EH (cell line): ENCODE measurements at regions not wholly inside any gene's neighbourhood (a gene's known extent, or its start where the extent isn't known, plus 50 kb on each side); places are given as distances from the start of the nearest gene placed in this dataset.
A peak's percentile ranks its signal among the peaks of the same experiment; 100 is the strongest.

ENCODE experiments used
- DNase-seq: peaks from one replicate; pipeline ENCODE4 v3.0.0-alpha.2; 2015; ENCODE audit warnings: low read depth

DNA sequence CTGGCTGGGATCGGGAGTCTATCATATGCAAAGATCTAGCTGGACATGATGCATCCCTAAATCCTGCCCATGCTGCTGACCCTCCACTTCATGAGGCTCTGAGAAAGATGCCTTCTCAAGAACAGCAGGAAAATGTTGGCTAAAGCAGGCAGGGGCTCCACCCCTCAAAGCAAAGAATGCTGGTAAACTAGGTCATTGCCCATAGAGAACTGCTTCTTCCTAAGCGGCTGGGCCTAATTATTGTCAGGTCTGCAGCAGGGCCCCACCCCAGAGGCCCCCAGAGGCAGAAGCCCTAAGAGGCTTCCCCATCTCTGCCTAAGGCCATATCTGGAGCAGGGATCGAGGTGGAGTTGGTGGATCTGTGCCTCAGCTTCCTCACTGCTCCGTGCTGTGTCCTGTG is 447.4 kb upstream of the PROK2 start:
- DNase-seq: no peak

DNA sequence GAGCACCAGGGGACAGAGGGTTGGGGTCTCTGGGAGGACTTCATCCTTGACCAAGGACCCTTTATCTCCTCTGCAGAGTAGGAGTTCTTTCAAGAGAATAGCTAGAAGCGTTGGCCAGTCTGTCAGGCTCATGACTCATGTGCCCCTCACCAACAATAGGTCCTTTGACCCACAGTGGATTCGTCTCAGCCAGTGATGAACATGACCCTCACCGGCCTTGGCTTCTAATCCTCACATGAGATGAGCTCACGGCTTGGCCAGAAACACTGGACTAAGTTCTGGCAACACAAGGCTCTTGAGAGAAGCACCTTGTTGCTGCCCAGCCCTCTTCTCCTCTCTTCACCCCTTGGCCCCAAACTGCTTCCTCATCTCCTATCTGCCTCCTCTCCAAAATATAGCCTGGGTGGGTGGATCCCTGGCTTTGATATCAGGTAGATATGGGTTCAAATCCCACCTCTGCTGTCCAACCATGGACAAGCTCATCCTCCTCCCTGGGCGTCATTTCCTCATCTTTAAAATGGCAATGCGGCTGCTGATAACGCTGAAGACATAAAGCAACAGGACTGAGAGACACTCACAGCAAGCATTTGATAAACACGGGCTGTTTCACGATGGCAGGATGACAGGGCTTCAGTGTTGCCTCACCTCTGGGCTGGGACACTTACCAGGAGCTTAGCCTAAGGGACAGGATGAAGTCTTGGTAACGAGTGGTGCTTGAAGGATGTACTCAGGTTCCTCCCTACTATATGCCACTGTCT is 446.7 kb upstream of the PROK2 start:
- DNase-seq: no peak

DNA sequence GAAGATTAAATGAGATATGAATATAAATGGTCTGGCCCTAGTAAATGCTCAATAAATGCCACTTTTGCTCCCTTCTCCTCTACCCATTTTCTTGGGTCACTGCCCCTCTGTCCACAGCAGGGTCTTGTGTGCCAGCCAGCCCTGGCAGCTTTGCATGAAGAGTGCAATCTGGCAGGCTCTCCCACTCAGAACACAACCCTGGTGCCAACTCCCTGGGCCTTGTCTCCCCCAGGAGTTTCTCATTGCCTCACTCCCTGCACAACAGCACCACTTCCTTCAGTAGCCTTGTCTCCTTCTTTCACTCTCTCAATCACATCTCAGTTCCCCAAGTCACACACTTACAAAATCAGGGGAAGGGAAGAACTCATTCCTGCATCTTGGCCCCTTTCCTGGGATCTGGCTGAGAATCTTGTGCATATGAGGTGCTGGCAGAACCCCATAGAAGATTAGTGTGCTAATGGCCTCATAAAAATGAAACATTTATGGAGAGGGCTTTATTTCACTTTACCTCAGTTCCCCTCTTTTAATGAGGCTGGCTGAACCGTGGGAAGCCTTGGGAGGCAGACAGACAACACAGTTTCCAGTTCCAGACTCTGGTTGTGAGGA is 445.9 kb upstream of the PROK2 start:
- peak; percentile 21 for DNase-seq

DNA sequence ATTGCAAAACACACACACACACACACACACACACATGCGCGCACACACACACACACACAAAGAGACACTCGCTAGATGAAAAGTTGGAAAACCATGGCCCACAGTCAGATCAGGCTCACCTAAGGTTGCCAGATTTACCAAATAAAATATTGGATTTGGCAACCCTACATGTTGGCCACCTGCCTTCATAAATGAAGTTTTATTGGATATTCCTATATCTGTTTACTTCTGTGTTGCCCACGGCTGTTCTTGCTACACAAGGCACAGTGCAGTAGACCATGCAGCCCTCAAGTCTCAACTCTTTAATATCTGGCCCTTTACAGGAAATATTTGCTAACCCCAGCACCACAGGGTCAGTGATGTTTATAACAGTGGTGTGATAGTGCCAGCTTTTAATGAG is 445.0 kb upstream of the PROK2 start:
- DNase-seq: no peak

DNA sequence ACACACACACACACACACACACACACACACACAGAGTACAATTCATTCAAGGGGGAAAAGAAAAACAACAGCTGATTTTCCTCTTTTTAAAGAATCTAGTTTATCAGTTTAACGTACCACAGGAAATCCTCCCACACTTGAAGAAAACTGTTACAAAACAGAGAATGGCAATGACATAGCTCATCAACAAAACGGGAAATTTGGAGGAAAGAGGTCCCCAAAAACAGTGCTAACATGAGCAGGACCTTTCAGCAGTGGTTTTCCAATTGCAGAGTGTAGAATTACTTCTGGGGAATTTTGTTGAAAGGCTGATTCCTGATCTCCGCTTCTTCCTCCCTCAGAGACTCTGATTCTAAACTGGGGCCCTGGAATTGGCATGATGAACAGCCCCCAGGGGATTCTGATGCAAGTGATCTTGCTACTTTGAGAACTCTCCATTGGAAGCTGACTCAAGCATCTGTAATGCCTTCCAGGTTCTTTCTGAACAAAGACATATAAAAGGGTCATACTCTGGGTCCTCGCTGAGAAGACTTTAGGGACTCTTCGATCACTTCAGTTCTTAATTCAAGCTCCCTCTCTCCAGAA is 442.6 kb upstream of the PROK2 start:
- peak; percentile 15 for DNase-seq

DNA sequence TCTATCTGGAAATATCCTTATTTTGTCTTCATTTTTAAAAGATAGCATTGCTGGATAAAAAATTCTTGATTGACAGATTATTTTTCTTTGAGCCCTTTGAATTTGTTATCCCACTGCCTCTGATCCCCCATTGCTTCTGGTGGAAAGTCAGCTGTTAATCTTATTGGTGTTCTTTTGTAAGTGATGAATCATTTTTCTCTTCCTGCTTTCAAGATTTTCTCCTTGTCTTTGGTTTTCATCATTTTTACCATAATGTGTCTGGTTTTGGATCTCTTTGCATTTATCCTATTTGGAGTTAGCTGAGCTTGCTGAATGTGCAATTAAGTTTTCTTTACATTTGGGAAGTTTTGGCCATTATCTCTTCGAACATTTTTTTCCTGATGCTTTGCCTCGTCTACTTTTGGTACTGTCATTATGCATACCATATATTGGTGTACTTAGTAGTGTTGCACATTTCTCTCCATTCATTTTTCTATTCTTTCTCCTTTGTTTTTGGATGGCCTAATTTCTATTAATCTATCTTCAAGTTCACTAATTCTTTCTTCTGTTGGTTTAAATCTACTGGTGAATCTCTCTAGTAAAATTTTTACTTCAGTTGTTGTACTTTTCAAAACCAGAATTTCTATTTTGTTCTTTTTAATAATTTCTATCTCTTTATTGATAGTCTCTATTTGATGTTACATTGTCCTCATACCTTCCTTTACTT is 440.0 kb upstream of the PROK2 start:
- no peak for DNase-seq

DNA sequence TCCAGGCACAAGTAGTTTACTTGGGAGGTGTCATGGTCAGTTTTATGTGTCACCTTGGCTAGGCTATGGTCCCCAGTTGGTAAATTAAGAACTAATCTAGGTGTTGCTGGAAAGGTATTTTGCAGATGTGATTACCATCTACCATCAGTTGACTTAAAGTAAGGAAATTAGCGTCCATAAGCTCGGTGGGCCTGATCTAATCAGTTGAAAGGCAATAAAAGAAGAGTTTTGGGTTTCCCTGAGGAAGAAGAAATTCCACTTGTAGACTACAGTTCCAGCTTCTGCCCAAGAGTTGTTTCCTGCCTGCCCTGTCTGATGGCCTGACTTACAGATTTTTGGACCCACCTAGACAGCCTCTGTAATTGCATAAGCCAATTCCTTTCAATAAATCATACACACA is 438.7 kb upstream of the PROK2 start:
- no peak for DNase-seq

DNA sequence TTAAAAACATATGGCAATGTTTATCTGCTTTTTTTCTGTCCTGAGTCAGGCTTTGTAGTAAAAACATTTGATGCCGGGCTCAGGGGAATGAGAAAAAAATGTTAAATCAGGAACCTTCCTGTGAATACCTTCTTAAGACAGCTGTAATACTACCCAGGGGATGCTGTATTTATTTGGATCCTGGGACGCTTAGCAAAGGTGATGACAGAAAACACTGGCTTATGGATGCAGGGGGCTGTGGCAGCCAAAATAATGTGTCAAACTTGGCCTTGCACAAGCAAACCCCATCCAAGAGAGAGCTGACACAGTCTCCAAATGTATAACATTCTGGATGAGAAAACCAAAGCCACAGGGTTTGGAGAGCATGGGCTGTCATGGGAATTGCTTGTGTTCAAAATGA is 438.2 kb upstream of the PROK2 start:
- DNase-seq: no peak

DNA sequence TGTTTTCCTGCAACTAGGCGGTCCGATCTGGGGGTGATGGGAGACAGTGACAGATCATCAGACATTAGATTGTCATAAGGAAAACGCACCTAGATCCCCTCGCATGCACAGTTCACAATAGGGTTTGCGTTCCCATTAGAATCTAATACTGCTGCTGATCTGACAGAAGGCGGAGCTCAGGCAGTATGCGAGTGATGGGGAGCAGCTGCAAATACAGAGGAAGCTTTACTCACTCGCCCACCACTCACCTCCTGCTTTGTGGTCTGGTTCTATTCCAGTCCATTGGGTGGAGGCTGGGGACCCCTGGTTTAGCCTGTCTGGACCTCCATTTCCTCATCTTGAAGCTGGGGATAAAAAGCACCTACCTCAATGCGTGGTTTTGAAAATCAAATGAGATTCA is 437.5 kb upstream of the PROK2 start:
- no peak for DNase-seq

DNA sequence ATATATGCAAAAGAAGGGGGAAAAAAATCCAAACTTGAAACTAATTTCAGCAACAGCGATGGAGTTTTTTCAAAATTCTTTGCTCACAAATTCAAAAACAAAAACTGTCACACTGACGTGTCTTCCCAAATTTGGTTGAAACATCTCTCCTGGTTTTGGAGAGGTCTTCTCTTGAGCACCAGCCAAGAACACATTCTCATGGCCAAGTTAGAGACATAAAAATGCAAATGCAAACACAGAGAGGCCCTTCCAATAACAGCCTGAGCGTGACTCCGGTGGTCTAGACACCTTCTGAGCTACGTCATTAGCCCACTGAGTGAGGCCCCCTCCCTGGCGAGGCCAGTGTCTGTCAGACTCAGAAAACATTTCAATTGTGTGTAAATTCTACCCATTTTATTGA is 436.0 kb upstream of the PROK2 start:
- DNase-seq: peak; percentile 22

DNA sequence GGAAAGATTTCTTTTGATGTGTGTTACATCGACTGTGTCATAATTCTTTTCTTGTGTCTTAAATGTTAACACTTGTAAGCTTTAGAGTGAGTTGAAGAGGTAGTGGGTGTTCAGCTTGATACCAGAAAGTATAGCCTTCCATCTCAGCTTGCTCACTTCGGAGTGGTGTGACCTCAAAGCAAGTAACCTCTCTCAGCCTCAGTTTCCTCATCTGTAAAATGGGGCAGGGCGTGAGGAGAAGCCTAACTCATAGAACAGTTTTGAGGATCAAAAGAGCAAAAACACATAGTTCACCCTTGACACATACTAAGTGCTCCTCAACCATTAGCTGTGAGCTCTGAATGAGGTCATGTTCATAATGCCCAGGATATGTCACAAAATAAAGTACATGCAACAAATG is 434.8 kb upstream of the PROK2 start:
- DNase-seq: no peak

DNA sequence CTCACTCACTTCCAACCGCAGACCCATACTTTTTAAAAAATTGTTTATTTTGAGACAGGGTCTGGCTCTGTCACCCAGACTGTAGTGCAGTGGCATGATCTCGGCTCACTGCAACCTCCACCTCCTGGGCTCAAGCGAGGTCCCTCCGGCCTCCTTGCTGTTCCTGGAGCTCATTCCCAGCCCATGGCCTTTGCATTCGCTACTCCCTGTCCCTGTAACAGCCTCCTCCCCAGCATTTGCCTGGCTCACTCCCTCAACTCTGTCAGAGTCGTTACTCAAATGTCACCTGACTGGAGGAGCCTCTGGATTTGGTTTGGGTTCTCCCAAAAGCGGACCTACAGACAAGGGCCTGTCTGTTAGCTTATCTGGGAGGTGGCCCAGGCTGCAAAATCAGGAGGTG is 432.6 kb upstream of the PROK2 start:
- no peak for DNase-seq

DNA sequence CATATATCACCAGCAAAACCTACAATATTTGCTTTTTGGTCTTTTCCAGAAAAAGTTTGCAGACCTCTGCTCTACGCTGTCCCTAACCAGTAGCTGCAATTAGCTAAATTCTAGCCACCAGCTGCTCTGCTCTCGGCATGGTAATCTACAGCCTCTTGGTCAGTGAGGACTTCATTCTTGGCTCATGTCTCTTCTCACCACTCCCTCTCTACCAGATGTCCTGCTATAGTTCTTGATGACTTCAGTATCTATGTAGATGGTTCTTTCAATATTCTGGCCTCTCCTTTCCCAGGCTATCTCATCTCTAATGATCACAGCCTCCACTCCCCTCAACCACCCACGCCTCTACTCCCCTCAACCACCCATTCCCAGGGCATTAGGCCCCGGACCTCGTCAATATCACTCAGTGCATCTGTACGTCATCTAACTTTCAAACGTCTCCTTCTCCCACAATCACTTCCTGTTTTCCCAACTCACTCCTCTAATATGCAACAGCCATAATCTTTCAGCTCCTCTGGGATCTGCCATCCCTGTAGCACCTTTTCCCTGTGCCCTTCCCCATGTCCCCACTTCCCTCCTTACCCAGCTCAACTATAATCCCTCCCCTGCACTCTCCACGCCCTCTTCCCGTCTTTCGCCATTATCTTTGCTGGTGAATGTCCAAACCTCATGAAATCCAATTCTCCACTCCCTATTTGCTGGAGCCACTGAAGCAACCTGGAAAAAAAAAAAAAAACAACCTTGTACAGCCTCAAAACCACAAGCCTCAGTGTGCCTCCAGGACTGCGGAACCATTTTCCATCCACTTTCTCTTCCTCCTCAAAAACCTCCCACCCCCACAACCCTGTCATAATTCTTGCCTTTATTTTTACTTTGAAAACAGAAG is 429.4 kb upstream of the PROK2 start:
- no peak for DNase-seq

DNA sequence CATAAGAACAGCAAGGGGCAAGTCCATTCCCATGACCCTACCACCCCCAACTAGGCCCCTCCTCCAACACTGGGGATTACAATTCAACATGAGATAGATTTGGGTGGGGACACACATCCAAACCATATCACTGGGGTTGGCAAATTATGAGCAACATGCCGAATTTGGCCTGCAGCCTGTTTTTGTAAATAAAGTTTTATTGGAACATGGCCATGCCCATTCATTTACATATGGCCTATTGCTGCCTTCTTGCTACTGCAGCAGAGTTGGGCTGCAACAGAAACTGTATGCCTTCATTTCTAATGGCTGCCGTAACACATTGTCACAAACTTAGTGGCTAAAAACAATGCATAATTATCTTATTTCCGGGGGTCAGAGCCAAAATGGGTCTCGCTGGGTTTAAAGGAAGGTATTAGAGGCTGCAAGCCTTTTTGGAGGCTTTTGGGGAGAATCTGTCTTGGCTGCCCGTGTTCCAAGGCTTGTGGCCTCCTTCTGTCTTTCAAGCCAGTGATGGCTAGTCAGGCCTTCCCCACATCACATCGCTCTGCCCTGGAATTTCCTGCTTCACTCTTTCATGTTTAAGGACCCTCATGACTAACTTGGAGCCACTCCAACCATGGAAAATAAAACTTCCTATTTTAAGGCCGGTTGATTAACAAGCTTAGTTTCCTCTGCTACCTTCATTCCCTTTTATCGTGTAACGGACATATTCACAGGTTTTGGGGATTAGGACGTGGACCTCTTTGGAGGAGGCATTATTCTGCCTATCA is 428.5 kb upstream of the PROK2 start:
- DNase-seq: no peak

DNA sequence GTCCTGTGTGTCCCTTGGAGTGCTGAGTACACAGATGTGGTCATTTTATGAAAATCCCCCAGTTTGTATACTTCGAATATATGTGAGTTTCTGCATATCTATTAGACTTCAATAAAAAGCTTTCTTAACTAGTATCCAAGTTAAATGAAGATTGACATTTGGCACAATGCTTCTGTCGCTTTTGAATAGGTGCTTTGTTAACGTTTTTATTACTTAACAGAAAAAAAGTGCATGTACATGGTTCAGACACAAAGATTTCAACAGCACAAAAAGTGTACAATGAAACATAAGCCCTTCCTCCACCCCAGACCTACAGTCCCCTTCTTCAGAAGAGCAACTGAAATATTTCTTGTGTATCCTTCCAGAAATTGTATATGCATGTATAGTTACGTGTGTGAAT is 427.4 kb upstream of the PROK2 start:
- no peak for DNase-seq

DNA sequence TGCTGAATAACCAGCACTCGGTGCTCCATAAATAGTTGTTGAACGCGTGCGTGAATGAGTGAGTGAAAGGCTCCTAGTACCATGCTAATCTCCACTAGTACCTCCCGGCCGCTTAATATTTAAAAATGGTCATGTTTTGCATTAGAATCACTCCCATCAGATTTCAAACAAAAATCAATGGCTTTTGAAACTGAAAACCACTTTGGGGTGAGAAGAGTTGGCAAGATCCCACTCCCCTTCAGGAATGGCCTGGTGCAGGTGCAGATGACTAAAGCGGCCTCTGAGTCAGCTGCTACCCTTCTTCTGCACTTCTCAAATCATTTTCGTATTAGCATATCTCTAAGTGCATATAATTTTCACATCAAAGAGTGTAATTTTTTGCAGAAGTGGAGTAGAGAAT is 425.3 kb upstream of the PROK2 start:
- DNase-seq: no peak

DNA sequence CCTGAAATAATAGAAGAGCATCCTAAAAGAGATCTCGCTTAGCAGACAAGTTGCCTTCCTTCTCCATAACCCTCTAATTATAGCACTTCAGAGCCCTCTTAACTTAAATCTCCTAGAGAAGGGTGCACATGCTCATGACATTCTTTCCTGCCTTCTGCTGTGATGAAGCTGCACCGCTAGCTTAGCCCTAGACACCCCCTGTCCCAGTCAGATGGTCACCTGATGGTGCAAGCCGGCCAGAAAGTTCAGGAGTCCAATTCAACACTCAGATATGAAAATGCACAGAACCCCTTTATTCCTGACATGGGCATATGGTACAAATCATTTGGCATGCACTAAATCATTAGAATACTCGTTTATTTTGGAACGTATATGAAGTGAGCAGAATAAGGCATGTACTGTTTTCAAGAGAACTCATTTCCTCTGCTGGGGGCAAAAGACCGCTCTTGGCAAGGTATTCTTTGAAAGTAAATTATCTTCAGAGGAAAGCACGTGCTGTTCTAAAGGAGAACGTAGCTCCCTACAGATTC is 420.4 kb upstream of the PROK2 start:
- DNase-seq: no peak

DNA sequence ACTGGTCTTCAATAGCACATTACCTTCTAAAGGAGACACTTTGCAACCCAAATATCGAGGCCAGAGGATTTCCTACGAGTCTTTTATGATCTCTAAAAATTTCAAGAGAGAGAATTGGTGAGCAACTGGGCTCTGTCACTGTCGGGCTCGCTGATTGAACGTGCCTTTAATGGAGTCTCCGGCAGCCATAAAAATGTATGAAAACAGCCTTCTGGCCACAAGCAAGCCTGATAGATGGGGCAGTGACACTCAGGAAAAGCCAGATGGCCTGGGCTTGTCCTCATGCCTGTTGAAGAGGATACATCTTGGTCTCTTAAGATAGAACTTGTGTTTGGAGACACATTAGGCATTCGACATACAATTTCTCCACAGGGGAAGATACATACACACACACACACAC is 419.5 kb upstream of the PROK2 start:
- DNase-seq: no peak

DNA sequence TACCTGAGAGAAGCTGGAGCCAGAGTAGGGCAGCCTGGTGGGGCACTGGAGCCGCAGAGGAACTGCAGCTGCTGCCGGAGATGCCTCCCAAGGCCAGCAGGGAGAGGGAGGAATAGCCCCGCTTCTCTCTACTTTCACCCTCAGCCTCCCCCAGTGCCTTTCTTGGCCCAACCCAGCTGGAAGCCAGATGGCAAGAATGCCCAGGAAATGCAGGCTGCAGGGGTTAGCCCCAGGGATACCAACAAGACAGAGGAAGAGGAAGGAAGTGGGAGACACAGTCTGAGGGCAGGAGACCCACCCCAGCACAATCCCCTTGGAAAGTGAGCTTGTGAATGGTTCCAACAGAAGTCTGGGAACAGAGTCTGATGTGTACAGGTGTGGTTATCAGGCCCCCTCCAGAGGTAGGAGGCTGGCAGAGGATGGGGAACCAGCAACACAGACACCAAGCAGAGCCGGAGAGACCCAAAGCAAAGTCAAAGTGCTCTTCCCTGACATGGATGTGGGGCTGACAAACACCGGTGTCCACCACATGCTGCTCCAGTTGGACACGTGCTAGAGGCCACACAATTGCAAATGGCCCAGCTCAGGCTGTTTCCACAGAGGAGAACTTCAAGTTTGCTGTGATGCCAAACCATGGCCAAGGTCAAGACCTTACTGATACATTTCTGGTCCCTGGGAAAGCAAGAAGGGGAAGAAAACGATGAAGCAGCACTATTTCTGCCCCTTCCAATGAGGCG is 418.8 kb upstream of the PROK2 start:
- DNase-seq: no peak

DNA sequence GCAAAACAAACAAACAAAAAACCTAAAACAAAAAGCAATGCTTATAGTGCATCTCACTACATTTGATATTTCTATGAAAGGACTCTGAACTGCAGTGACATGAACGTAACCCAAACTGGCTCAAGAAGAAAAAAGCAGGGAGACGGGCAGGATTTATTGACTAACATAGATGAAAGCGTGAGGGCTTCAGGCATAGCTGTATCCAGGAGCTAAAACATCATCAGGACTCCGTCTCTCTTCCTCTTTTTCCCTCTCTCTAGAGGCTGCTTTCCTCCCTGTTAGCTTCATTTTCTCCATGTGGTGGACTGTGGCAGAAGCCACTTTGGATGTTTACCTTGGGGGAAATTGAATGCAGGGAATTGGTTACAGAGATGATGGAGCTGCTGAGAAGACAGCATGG is 418.2 kb upstream of the PROK2 start:
- no peak for DNase-seq
